ENCODE measurements at regions not wholly inside any gene's neighbourhood (a gene's known extent, or its start where the extent isn't known, plus 50 kb on each side); places are given as distances from the start of the nearest gene placed in this dataset.

GRCh38 chr5:57007344-57007743 is 55.4 kb upstream of the MIER3 start:
- TF ChIP-seq CTCF (conservative IDR thresholded peaks at IDR 0.05; ENCODE audit: low read depth, low read length) (no peak), EZH2 (IDR thresholded peaks at IDR 0.05; ENCODE audit: low read length, unreplicated experiment) (no peak)
